IMR-90 (cell line): ENCODE measurements at regions not wholly inside any gene's neighbourhood (a gene's known extent, or its start where the extent isn't known, plus 50 kb on each side); places are given as distances from the start of the nearest gene placed in this dataset.

Experiments used
- ATAC-seq: fragments of 200-7000 bp; cut with Tn5 transposase; 2 replicates; pipeline ENCODE4 v1.9.1; 2020; ENCODE audit warnings: low read depth, mild to moderate bottlenecking, moderate library complexity
- BruUV-seq: library from RNA; stranded (reverse); fragments of 400-500 nt; replicated peaks from 2 replicates; lab custom pipeline; 2021; lab: Mats Ljungman, UMichigan
- CTCF ChIA-PET: fragments of 300-600 bp; formaldehyde crosslinking; extraction: SDS; loops from one replicate; lab custom pipeline; 2021; ENCODE audit warnings: antibody characterized with exemption; lab: Yijun Ruan, JAX
- POLR2A ChIA-PET: fragments of 300-600 bp; sonication (Branson Sonifier 250); formaldehyde crosslinking; loops from one replicate; lab custom pipeline; 2022; ENCODE audit warnings: antibody characterized with exemption; ENCODE audit not compliant: unreplicated experiment; lab: Charles Lee
- DNase-seq: peaks from one replicate; pipeline ENCODE4 v3.0.0; 2013
- H2AFZ ChIP-seq: replicated peaks from 2 replicates; pipeline ENCODE3; 2013; ENCODE audit warnings: low read length, mild to moderate bottlenecking; ENCODE audit not compliant: poor library complexity
- H2AK5ac ChIP-seq: 2 replicates; pipeline ENCODE4 v1.6.1; 2013; ENCODE audit warnings: low read depth, low read length, inconsistent platforms
- H2AK9ac ChIP-seq: replicated peaks from 2 replicates; pipeline ENCODE3; 2013; ENCODE audit warnings: mild to moderate bottlenecking, low read depth, low read length, moderate library complexity; ENCODE audit not compliant: poor library complexity
- H2BK120ac ChIP-seq: 2 replicates; pipeline ENCODE4 v1.6.1; 2013; ENCODE audit warnings: low read depth, low read length, inconsistent platforms
- H2BK15ac ChIP-seq: 3 replicates; pipeline ENCODE4 v1.6.1; 2013; ENCODE audit warnings: low read depth, low read length, inconsistent platforms
- H2BK20ac ChIP-seq: 2 replicates; pipeline ENCODE4 v1.6.1; 2013; ENCODE audit warnings: low read depth, mild to moderate bottlenecking, inconsistent platforms, low read length, moderate library complexity
- H2BK5ac ChIP-seq: 2 replicates; pipeline ENCODE4 v1.6.1; 2013; ENCODE audit warnings: mild to moderate bottlenecking, low read depth, low read length, inconsistent platforms; ENCODE audit not compliant: poor library complexity, severe bottlenecking
- H3K14ac ChIP-seq: replicated peaks from 2 replicates; pipeline ENCODE4 v1.6.1; 2013; ENCODE audit warnings: low read depth, low read length, inconsistent platforms
- H3K18ac ChIP-seq: 2 replicates; pipeline ENCODE4 v1.6.1; 2013; ENCODE audit warnings: low read depth, low read length, control low read depth
- H3K23ac ChIP-seq: 2 replicates; pipeline ENCODE4 v1.6.1; 2013; ENCODE audit warnings: low read depth, low read length, inconsistent platforms
- H3K27ac ChIP-seq: 2 replicates; pipeline ENCODE4 v1.5.1; 2013; ENCODE audit warnings: mild to moderate bottlenecking, control low read depth, low read length; ENCODE audit not compliant: insufficient read depth
- H3K27me3 ChIP-seq: 2 replicates; pipeline ENCODE4 v1.6.1; 2013; ENCODE audit warnings: low read length; ENCODE audit not compliant: control insufficient read depth, insufficient read depth
- H3K36me3 ChIP-seq: 2 replicates; pipeline ENCODE4 v1.6.1; 2013; ENCODE audit warnings: low read length, mixed read lengths; ENCODE audit not compliant: control insufficient read depth, insufficient read depth
- H3K4ac ChIP-seq: 2 replicates; pipeline ENCODE4 v1.6.1; 2013; ENCODE audit warnings: low read depth, low read length, inconsistent platforms
- H3K4me1 ChIP-seq: 2 replicates; pipeline ENCODE4 v1.6.1; 2013; ENCODE audit warnings: low read length, mixed read lengths; ENCODE audit not compliant: control insufficient read depth, insufficient read depth
- H3K4me2 ChIP-seq: 2 replicates; pipeline ENCODE4 v1.6.1; 2013; ENCODE audit warnings: low read depth, mild to moderate bottlenecking, control low read depth, low read length, moderate library complexity
- H3K4me3 ChIP-seq: 2 replicates; pipeline ENCODE4 v1.5.1; 2013; ENCODE audit warnings: low read depth, mild to moderate bottlenecking, control low read depth, low read length, moderate library complexity; ENCODE audit not compliant: insufficient read depth
- H3K56ac ChIP-seq: 2 replicates; pipeline ENCODE4 v1.6.1; 2013; ENCODE audit warnings: low read length, inconsistent platforms; ENCODE audit not compliant: insufficient read depth; ENCODE audit errors: extremely low read depth
- H3K79me1 ChIP-seq, 2 experiments: 2 replicates each; pipeline ENCODE4 v1.6.1; 2013; ENCODE audit warnings: low read length in 2 of 2, inconsistent platforms in 1 of 2, low read depth in 1 of 2
- H3K9ac ChIP-seq: 2 replicates; pipeline ENCODE4 v1.6.1; 2013; ENCODE audit warnings: low read depth, low read length, control low read depth
- H3K9me1 ChIP-seq: 2 replicates; pipeline ENCODE4 v1.6.1; 2013; ENCODE audit warnings: low read length, inconsistent platforms; ENCODE audit not compliant: insufficient read depth
- H3K9me3 ChIP-seq: 2 replicates; pipeline ENCODE4 v1.6.1; 2013; ENCODE audit warnings: low read length; ENCODE audit not compliant: control insufficient read depth, insufficient read depth
- H4K20me1 ChIP-seq: 2 replicates; pipeline ENCODE4 v1.6.1; 2013; ENCODE audit warnings: low read length, inconsistent platforms; ENCODE audit not compliant: insufficient read depth
- H4K5ac ChIP-seq: 2 replicates; pipeline ENCODE4 v1.6.1; 2013; ENCODE audit warnings: mild to moderate bottlenecking, low read depth, low read length, control low read depth
- H4K8ac ChIP-seq, 2 experiments: 2 replicates each; pipeline ENCODE4 v1.6.1; 2013; ENCODE audit warnings: low read depth in 2 of 2, low read length in 2 of 2, control low read depth in 1 of 2, inconsistent platforms in 1 of 2
- H4K91ac ChIP-seq: 2 replicates; pipeline ENCODE4 v1.6.1; 2013; ENCODE audit warnings: low read depth, low read length, inconsistent platforms; ENCODE audit not compliant: insufficient read depth
- BHLHE40 ChIP-seq: fragments of 150-350 bp; IDR thresholded peaks from 2 replicates; pipeline ENCODE4 v1.6.1; 2016; ENCODE audit warnings: mild to moderate bottlenecking, low read depth, low read length
- CHD1 ChIP-seq: IDR thresholded peaks from 2 replicates; pipeline ENCODE4 v1.6.1; 2012; ENCODE audit warnings: low read depth, low read length, improper control_type of control experiment
- CTCF ChIP-seq: conservative IDR thresholded peaks from 2 replicates; pipeline ENCODE4 v1.5.1; 2012; ENCODE audit warnings: mild to moderate bottlenecking, low read depth, low read length, improper control_type of control experiment
- FOS ChIP-seq: fragments of 150-350 bp; IDR thresholded peaks from 2 replicates; pipeline ENCODE4 v1.6.1; 2016; ENCODE audit warnings: low read depth, low read length
- MAFK ChIP-seq: IDR thresholded peaks from 2 replicates; pipeline ENCODE4 v1.6.1; 2012; ENCODE audit warnings: low read depth, low read length, improper control_type of control experiment
- MAZ ChIP-seq: IDR thresholded peaks from 2 replicates; pipeline ENCODE4 v1.6.1; 2012; ENCODE audit warnings: low read depth, mild to moderate bottlenecking, low read length, improper control_type of control experiment, moderate library complexity, borderline replicate concordance
- MXI1 ChIP-seq: IDR thresholded peaks from 2 replicates; pipeline ENCODE4 v1.6.1; 2012; ENCODE audit warnings: low read depth, mild to moderate bottlenecking, low read length, moderate library complexity, borderline replicate concordance
- NFE2L2 ChIP-seq: fragments of 150-350 bp; IDR thresholded peaks from 2 replicates; pipeline ENCODE4 v1.6.1; 2016; ENCODE audit warnings: low read depth, mild to moderate bottlenecking, low read length
- POLR2A ChIP-seq: IDR thresholded peaks from 2 replicates; pipeline ENCODE4 v1.6.1; 2012; ENCODE audit warnings: mild to moderate bottlenecking, low read depth, low read length
- RAD21 ChIP-seq: IDR thresholded peaks from 2 replicates; pipeline ENCODE4 v1.6.1; 2012; ENCODE audit warnings: low read length, improper control_type of control experiment
- RCOR1 ChIP-seq: IDR thresholded peaks from 2 replicates; pipeline ENCODE4 v1.6.1; 2012; ENCODE audit warnings: mild to moderate bottlenecking, low read length, improper control_type of control experiment; ENCODE audit not compliant: insufficient replicate concordance
- RFX5 ChIP-seq: IDR thresholded peaks from 2 replicates; pipeline ENCODE4 v1.8.0; 2012; ENCODE audit warnings: low read depth, mild to moderate bottlenecking, low read length, moderate library complexity
- SMC3 ChIP-seq: fragments of 150-350 bp; IDR thresholded peaks from 2 replicates; pipeline ENCODE4 v1.6.1; 2016; ENCODE audit warnings: low read depth, mild to moderate bottlenecking, antibody characterized with exemption, low read length, moderate library complexity
- WGBS, 2 experiments: methylation state at CpG; one replicate each; pipeline versions ENCODE4 v1.1.5 to v1.1.7; 2013; ENCODE audit warnings: missing lambda C conversion rate in 2 of 2; ENCODE audit not compliant: insufficient read length in 1 of 2; ENCODE audit errors: extremely low coverage in 2 of 2; 5-methylcytosine and 5-hydroxymethylcytosine counted together
- dilution Hi-C: fragments of 300-500 bp; cut with HindIII; formaldehyde crosslinking; loops from one replicate; pipeline ENCODE4 v1.14.3; 2018; ENCODE audit warnings: low sequenced_read_pairs; ENCODE audit not compliant: unreplicated experiment
- in situ Hi-C: fragments of 300-500 bp; cut with MboI; formaldehyde crosslinking; loops from 3 replicates; pipeline ENCODE4 v1.14.3; 2019; ENCODE audit warnings: low sequenced_read_pairs, inconsistent platforms, mixed read lengths
- intact Hi-C: fragments of 100-400 bp; cut with micrococcal nuclease; formaldehyde crosslinking; loops from 2 replicates; pipeline ENCODE4 v1.10.0; 2022
- TF ChIP-seq, protein P1 (sequence below): fragments of 150-350 bp; IDR thresholded peaks from 2 replicates; pipeline ENCODE4 v1.6.1; 2017; ENCODE audit warnings: mild to moderate bottlenecking, antibody characterized with exemption, low read length, low read depth
- TF ChIP-seq, protein P2 (sequence below): fragments of 150-350 bp; IDR thresholded peaks from 2 replicates; pipeline ENCODE4 v1.6.1; 2016; ENCODE audit warnings: low read depth, mild to moderate bottlenecking, low read length, moderate library complexity, borderline replicate concordance

GRCh38 chr1:95388031-95388430 is 154.0 kb downstream of the RWDD3 start:
- no CpG with 5 or more reads among the region's 3 CpGs for WGBS, 2 experiments

More at GRCh38 chr1:95388031-95388430, 154.0 kb downstream of the RWDD3 start:
- Histone ChIP-seq H2BK15ac (no peak overlapping the region), H4K20me1 (no peaks in the 10 kb centered on the region), H2BK20ac (no peak overlapping the region), H3K4me3 (no peak overlapping the region), H2BK120ac (no peak overlapping the region), H4K8ac (no peak overlapping the region), H3K4ac (no peak overlapping the region), H3K27ac (no peak overlapping the region), H3K23ac (no peak overlapping the region), H3K9ac (no peak overlapping the region), H3K56ac (no peak overlapping the region), H3K18ac (no peak overlapping the region), H3K9me1 (no peaks in the 10 kb centered on the region), H4K5ac (no peak overlapping the region), H2AFZ (no peak overlapping the region), H3K14ac (no peak overlapping the region), H3K36me3 (no peaks in the 10 kb centered on the region), H3K9me3 (no peaks in the 10 kb centered on the region), H3K4me1 (no peaks in the 10 kb centered on the region), H2AK9ac (no peak overlapping the region), H2AK5ac (no peak overlapping the region), H2BK5ac (no peak overlapping the region), H4K91ac (no peak overlapping the region), H3K27me3 (no peaks in the 10 kb centered on the region), H3K4me2 (no peak overlapping the region), H3K79me1 (no peaks in the 10 kb centered on the region)
- dilution Hi-C loops (no loop called here), intact Hi-C loops (no loop called here), in situ Hi-C loops (no loop called here)
- ChIA-PET CTCF (no interaction called here), POLR2A (no interaction called here)
- DNase-seq (no peak), ATAC-seq (no peak)
- TF ChIP-seq MAZ (no peak), NFE2L2 (no peak), BHLHE40 (no peak), RCOR1 (no peak), RFX5 (no peak), MXI1 (no peak), CHD1 (no peak), MAFK (no peak), FOS (no peak), SMC3 (no peak), RAD21 (no peak), CTCF (no peak), POLR2A (no peak)
- TF ChIP-seq, protein P1, sequence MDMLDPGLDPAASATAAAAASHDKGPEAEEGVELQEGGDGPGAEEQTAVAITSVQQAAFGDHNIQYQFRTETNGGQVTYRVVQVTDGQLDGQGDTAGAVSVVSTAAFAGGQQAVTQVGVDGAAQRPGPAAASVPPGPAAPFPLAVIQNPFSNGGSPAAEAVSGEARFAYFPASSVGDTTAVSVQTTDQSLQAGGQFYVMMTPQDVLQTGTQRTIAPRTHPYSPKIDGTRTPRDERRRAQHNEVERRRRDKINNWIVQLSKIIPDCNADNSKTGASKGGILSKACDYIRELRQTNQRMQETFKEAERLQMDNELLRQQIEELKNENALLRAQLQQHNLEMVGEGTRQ: no peak
- TF ChIP-seq, protein P2, sequence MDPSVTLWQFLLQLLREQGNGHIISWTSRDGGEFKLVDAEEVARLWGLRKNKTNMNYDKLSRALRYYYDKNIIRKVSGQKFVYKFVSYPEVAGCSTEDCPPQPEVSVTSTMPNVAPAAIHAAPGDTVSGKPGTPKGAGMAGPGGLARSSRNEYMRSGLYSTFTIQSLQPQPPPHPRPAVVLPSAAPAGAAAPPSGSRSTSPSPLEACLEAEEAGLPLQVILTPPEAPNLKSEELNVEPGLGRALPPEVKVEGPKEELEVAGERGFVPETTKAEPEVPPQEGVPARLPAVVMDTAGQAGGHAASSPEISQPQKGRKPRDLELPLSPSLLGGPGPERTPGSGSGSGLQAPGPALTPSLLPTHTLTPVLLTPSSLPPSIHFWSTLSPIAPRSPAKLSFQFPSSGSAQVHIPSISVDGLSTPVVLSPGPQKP: no peak
- no TSS peak for BruUV-seq
